ENCODE measurements at regions not wholly inside any gene's neighbourhood (a gene's known extent, or its start where the extent isn't known, plus 50 kb on each side); places are given as distances from the start of the nearest gene placed in this dataset.

- Histone ChIP-seq H3K4me3 (ENCODE audit: low read depth, low read length) (no peak overlapping the region), H3K4me1 (no peaks in the 10 kb centered on the region), H3K9me3 (no peaks in the 10 kb centered on the region; the same call in 1 of the 2 replicates), H3K36me3 (ENCODE audit: control insufficient read depth, insufficient read depth, low read length) (no peaks in the 10 kb centered on the region), H3K27me3 (replicated peaks; ENCODE audit: control insufficient read depth, insufficient read depth, low read length) (no peaks in the 10 kb centered on the region)
- no peak for DNase-seq
- intact Hi-C loops (cut with micrococcal nuclease; ENCODE audit: unreplicated experiment), result loop anchor here (1.0 to 5.0 kb wide), 6 partner anchors 27 to 940 kb away; no protein-coding TSS in a partner anchor
- Mint-ChIP-seq H3K9me3 (ENCODE audit: unreplicated experiment) (peaks cover 14% of the 10 kb centered on the region), H3K4me1 (ENCODE audit: low read depth, unreplicated experiment) (no peaks in the 10 kb centered on the region), H3K36me3 (ENCODE audit: insufficient read depth, unreplicated experiment) (no peaks in the 10 kb centered on the region), H3K27ac (ENCODE audit: unreplicated experiment) (no peak overlapping the region), H3K27me3 (ENCODE audit: insufficient read depth, unreplicated experiment) (no peaks in the 10 kb centered on the region), H3K4me3 (ENCODE audit: unreplicated experiment) (no peak overlapping the region)
- ChIA-PET POLR2A (no interaction called here), CTCF (no interaction called here)
- no peak for TF ChIP-seq CTCF (IDR thresholded peaks at IDR 0.05; ENCODE audit: insufficient read depth in 1 of 2, low read depth in 1 of 2, low read length in 1 of 2, severe bottlenecking in 1 of 2, unreplicated experiment in 1 of 2)
- BruUV-seq (replicated peaks), result no TSS peak
Measured at GRCh38 chr17:53950858-53951250, 128.1 kb downstream of the KIF2B start.

GRCh38 chr17:53971361-53971760 lies 148.6 kb downstream of the KIF2B start:
- no peak overlapping the region for H3K27ac Mint-ChIP-seq (ENCODE audit: unreplicated experiment)
- CTCF ChIA-PET, result no interaction called here
- no TSS peak for BruUV-seq (replicated peaks)
- intact Hi-C loops (cut with micrococcal nuclease; ENCODE audit: unreplicated experiment), result no loop called here
- Histone ChIP-seq H3K9me3 (no peaks in the 10 kb centered on the region), H3K36me3 (ENCODE audit: control insufficient read depth, insufficient read depth, low read length) (no peaks in the 10 kb centered on the region), H3K4me3 (ENCODE audit: low read depth, low read length) (no peak overlapping the region), H3K4me1 (no peaks in the 10 kb centered on the region), H3K27me3 (replicated peaks; ENCODE audit: control insufficient read depth, insufficient read depth, low read length) (no peaks in the 10 kb centered on the region)
- no peak overlapping the region for H3K4me3 Mint-ChIP-seq (ENCODE audit: unreplicated experiment)
- H3K27me3 Mint-ChIP-seq (ENCODE audit: insufficient read depth, unreplicated experiment), result no peaks in the 10 kb centered on the region
- POLR2A ChIA-PET, result no interaction called here
- no peak for TF ChIP-seq CTCF (IDR thresholded peaks at IDR 0.05; ENCODE audit: insufficient read depth in 1 of 2, low read depth in 1 of 2, low read length in 1 of 2, severe bottlenecking in 1 of 2, unreplicated experiment in 1 of 2)
- no peaks in the 10 kb centered on the region for H3K36me3 Mint-ChIP-seq (ENCODE audit: insufficient read depth, unreplicated experiment)
- no peak for DNase-seq
- H3K4me1 Mint-ChIP-seq (ENCODE audit: low read depth, unreplicated experiment), result no peaks in the 10 kb centered on the region
- H3K9me3 Mint-ChIP-seq (ENCODE audit: unreplicated experiment), result no peaks in the 10 kb centered on the region

- H3K36me3 Mint-ChIP-seq (ENCODE audit: insufficient read depth, unreplicated experiment), result no peaks in the 10 kb centered on the region
- H3K27me3 Mint-ChIP-seq (ENCODE audit: insufficient read depth, unreplicated experiment), result no peaks in the 10 kb centered on the region
- TF ChIP-seq CTCF (IDR thresholded peaks at IDR 0.05; ENCODE audit: insufficient read depth in 1 of 2, low read depth in 1 of 2, low read length in 1 of 2, severe bottlenecking in 1 of 2, unreplicated experiment in 1 of 2), result no peak
- H3K27ac Mint-ChIP-seq (ENCODE audit: unreplicated experiment), result no peak overlapping the region
- Histone ChIP-seq H3K4me3 (ENCODE audit: low read depth, low read length) (no peak overlapping the region), H3K4me1 (no peaks in the 10 kb centered on the region; the same call in 1 of the 2 replicates), H3K27me3 (replicated peaks; ENCODE audit: control insufficient read depth, insufficient read depth, low read length) (no peaks in the 10 kb centered on the region), H3K9me3 (peaks cover 5% of the 10 kb centered on the region), H3K36me3 (ENCODE audit: control insufficient read depth, insufficient read depth, low read length) (no peaks in the 10 kb centered on the region)
- intact Hi-C loops (cut with micrococcal nuclease; ENCODE audit: unreplicated experiment), result no loop called here
- peaks cover 25% of the 10 kb centered on the region for H3K9me3 Mint-ChIP-seq (ENCODE audit: unreplicated experiment)
- DNase-seq, result no peak
- H3K4me3 Mint-ChIP-seq (ENCODE audit: unreplicated experiment), result no peak overlapping the region
- ChIA-PET CTCF (no interaction called here), POLR2A (no interaction called here)
- peaks cover 7% of the 10 kb centered on the region for H3K4me1 Mint-ChIP-seq (ENCODE audit: low read depth, unreplicated experiment)
- BruUV-seq (replicated peaks), result no TSS peak
Measured at GRCh38 chr17:53979991-53980390, 157.3 kb downstream of the KIF2B start.
